ENCODE measurements at regions not wholly inside any gene's neighbourhood (a gene's known extent, or its start where the extent isn't known, plus 50 kb on each side); places are given as distances from the start of the nearest gene placed in this dataset.
"Not testable (repeated sequence)": the region's sequence is repeated elsewhere in the genome, so short reads cannot be mapped to it uniquely, and the experiment has no call there.

DNA sequence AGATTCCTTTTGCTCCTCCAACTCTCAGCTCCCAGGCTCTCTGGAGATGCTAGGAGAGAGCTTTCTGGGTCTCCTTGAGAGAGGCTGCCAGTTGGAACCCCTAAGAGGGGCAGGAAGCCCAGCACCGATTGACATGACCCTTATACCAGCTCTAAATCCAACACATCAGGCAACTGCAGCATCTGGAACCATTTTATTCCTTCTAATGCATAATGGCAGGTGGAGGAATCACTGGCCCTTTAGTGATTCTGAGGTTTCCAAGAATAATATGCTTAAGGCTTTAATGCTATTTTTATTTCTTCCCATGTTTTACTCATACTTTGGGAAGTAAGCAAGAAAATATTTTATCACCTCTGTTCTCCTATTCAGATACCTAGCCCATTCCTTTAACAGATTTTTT lies 60.3 kb upstream of the TEX264 start:
- Histone ChIP-seq H3K27me3 (no peaks in the 10 kb centered on the region), H3K27ac (no peak overlapping the region), H3K4me3 (no peak overlapping the region), H3K4me1 (peaks cover 0 to 16% (median 0%) of the 10 kb centered on the region in 4 donors), H3K9me3 (no peaks in the 10 kb centered on the region), H3K36me3 (peaks cover 0 to 14% (median 0%) of the 10 kb centered on the region in 3 donors)
- TF ChIP-seq, protein P1, sequence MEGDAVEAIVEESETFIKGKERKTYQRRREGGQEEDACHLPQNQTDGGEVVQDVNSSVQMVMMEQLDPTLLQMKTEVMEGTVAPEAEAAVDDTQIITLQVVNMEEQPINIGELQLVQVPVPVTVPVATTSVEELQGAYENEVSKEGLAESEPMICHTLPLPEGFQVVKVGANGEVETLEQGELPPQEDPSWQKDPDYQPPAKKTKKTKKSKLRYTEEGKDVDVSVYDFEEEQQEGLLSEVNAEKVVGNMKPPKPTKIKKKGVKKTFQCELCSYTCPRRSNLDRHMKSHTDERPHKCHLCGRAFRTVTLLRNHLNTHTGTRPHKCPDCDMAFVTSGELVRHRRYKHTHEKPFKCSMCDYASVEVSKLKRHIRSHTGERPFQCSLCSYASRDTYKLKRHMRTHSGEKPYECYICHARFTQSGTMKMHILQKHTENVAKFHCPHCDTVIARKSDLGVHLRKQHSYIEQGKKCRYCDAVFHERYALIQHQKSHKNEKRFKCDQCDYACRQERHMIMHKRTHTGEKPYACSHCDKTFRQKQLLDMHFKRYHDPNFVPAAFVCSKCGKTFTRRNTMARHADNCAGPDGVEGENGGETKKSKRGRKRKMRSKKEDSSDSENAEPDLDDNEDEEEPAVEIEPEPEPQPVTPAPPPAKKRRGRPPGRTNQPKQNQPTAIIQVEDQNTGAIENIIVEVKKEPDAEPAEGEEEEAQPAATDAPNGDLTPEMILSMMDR (IDR thresholded peaks at IDR 0.05): no peak
- TF ChIP-seq EP300 (IDR thresholded peaks at IDR 0.05) (no peak), POLR2A (IDR thresholded peaks at IDR 0.05) (no peak)
- DNase-seq (ENCODE audit: low spot score in 2 of 2): no peak
- WGBS, 2 donors: 44 to 54% methylated on average over 1 of the region's 1 CpG

- no peaks in the 10 kb centered on the region for H3K9me3 ChIP-seq
- H3K27me3 ChIP-seq: no peaks in the 10 kb centered on the region
- no peak overlapping the region for H3K27ac ChIP-seq
- TF ChIP-seq POLR2A (IDR thresholded peaks at IDR 0.05): no peak
- TF ChIP-seq, protein P1 (IDR thresholded peaks at IDR 0.05): no peak
- no peak for TF ChIP-seq EP300 (IDR thresholded peaks at IDR 0.05)
- no peaks in the 10 kb centered on the region for H3K36me3 ChIP-seq
- H3K4me3 ChIP-seq: no peak overlapping the region
- 94 to 98% methylated on average over 3 of the region's 3 CpGs for WGBS, 2 donors
- H3K4me1 ChIP-seq: peaks cover 0 to 42% (median 12%) of the 10 kb centered on the region in 4 donors
- no peak for DNase-seq (ENCODE audit: low spot score in 2 of 2)
Measured at GRCh38 chr3:51617597-51617996, 53.5 kb upstream of the TEX264 start.

DNA sequence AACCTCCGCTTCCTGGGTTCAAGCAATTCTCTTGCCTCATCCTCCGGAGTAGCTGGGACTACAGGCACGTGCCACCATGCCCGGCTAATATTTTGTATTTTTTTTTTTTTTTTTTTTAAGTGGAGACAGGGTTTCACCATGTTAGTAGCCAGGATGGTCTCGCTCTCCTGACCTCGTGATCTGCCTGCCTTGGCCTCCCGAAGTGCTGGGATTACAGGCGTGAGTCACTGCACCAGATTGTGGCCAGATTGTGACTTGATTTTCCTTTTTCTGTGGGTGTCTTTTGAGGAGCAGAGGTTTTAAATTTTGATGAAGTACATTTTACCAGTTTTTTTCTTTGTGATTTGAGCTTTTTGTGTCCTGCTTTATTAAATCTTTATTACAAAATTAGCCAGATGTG lies 53.0 kb upstream of the TEX264 start:
- DNase-seq (ENCODE audit: low spot score in 2 of 2); H3K4me3 ChIP-seq; H3K9me3 ChIP-seq; H3K36me3 ChIP-seq; H3K27ac ChIP-seq; H3K27me3 ChIP-seq: not testable (repeated sequence)
- H3K4me1 ChIP-seq: peaks cover 0 to 47% (median 14%) of the 10 kb centered on the region in 4 donors
- WGBS, 2 donors: 81% methylated on average over 8 of the region's 8 CpGs

GRCh38 chr3:51618496-51618895 lies 52.6 kb upstream of the TEX264 start:
- H3K4me3 ChIP-seq: no peak overlapping the region
- no peaks in the 10 kb centered on the region for H3K9me3 ChIP-seq
- TF ChIP-seq EP300 (IDR thresholded peaks at IDR 0.05) (no peak), POLR2A (IDR thresholded peaks at IDR 0.05) (no peak)
- TF ChIP-seq, protein P1 (IDR thresholded peaks at IDR 0.05): no peak
- 81 to 84% methylated on average over 3 of the region's 3 CpGs for WGBS, 2 donors
- no peaks in the 10 kb centered on the region for H3K36me3 ChIP-seq
- H3K27me3 ChIP-seq: no peaks in the 10 kb centered on the region
- H3K4me1 ChIP-seq: peaks cover 0 to 50% (median 14%) of the 10 kb centered on the region in 4 donors
- DNase-seq (ENCODE audit: low spot score in 2 of 2): no peak
- no peak overlapping the region for H3K27ac ChIP-seq

- Histone ChIP-seq H3K4me1 (peaks cover 0 to 50% (median 14%) of the 10 kb centered on the region in 4 donors), H3K27me3 (no peaks in the 10 kb centered on the region), H3K27ac (peak overlapping the region in 1 of 4 donors; percentile 67), H3K36me3 (no peaks in the 10 kb centered on the region), H3K9me3 (no peaks in the 10 kb centered on the region), H3K4me3 (no peak overlapping the region)
- DNase-seq (ENCODE audit: low spot score in 2 of 2): no peak
- 89 to 92% methylated on average over 4 of the region's 4 CpGs for WGBS, 2 donors
- TF ChIP-seq POLR2A (IDR thresholded peaks at IDR 0.05) (no peak), EP300 (IDR thresholded peaks at IDR 0.05) (no peak)
- TF ChIP-seq, protein P1 (IDR thresholded peaks at IDR 0.05): no peak
Measured at GRCh38 chr3:51619983-51620382, 51.1 kb upstream of the TEX264 start.

GRCh38 chr3:51620543-51620942 lies 50.5 kb upstream of the TEX264 start:
- TF ChIP-seq POLR2A (IDR thresholded peaks at IDR 0.05): no peak
- TF ChIP-seq EP300 (IDR thresholded peaks at IDR 0.05): no peak
- TF ChIP-seq, protein P1 (IDR thresholded peaks at IDR 0.05): no peak
- WGBS, 2 donors: 51 to 70% methylated on average over 2 of the region's 2 CpGs

More at GRCh38 chr3:51620543-51620942, 50.5 kb upstream of the TEX264 start:
- H3K4me1 ChIP-seq: peaks cover 0 to 50% (median 14%) of the 10 kb centered on the region in 4 donors
- H3K27me3 ChIP-seq: no peaks in the 10 kb centered on the region
- H3K4me3 ChIP-seq: no peak overlapping the region
- DNase-seq (ENCODE audit: low spot score in 2 of 2): no peak
- H3K9me3 ChIP-seq: no peaks in the 10 kb centered on the region
- peak overlapping the region in 3 of 4 donors; percentile 7 to 67 (median 52) for H3K27ac ChIP-seq
- H3K36me3 ChIP-seq: no peaks in the 10 kb centered on the region

All from tibial nerve (tissue), 4 donors.